OCI-LY7 (cell line): ENCODE measurements at regions not wholly inside any gene's neighbourhood (a gene's known extent, or its start where the extent isn't known, plus 50 kb on each side); places are given as distances from the start of the nearest gene placed in this dataset.

ENCODE experiments used
- EZH2phosphoT487 ChIP-seq: fragments of 200-600 bp; sonication (generic); IDR thresholded peaks from 2 replicates; pipeline ENCODE4 v1.6.1; 2018; ENCODE audit warnings: low read depth, borderline replicate concordance, mild to moderate bottlenecking, mixed run types, antibody characterized with exemption, low read length, moderate library complexity, mixed read lengths
- TF ChIP-seq, protein P1 (sequence below): fragments of 200-600 bp; sonication (generic); conservative IDR thresholded peaks from 2 replicates; pipeline ENCODE4 v1.5.1; 2014; ENCODE audit warnings: mild to moderate bottlenecking, antibody characterized with exemption, low read length, moderate library complexity, mixed read lengths

DNA sequence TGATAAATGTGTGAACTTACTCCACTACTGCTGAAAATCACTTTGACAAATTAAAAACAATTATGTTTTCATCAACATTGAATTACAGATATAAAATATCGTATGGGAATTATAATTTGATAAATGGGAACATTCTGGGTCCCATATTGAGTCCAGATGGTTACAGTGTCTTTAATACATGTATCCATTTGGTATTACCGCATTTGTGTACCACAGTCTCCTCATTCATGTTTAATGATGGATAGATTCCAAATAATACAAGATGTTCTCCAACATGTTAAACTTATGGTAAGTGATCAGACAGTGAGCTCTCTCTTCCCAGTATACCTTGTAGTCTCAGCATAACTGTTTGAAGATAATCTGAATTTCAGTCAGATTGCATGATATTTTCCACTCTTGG lies 1706.8 kb upstream of the PCDH7 start:
- TF ChIP-seq, protein P1, sequence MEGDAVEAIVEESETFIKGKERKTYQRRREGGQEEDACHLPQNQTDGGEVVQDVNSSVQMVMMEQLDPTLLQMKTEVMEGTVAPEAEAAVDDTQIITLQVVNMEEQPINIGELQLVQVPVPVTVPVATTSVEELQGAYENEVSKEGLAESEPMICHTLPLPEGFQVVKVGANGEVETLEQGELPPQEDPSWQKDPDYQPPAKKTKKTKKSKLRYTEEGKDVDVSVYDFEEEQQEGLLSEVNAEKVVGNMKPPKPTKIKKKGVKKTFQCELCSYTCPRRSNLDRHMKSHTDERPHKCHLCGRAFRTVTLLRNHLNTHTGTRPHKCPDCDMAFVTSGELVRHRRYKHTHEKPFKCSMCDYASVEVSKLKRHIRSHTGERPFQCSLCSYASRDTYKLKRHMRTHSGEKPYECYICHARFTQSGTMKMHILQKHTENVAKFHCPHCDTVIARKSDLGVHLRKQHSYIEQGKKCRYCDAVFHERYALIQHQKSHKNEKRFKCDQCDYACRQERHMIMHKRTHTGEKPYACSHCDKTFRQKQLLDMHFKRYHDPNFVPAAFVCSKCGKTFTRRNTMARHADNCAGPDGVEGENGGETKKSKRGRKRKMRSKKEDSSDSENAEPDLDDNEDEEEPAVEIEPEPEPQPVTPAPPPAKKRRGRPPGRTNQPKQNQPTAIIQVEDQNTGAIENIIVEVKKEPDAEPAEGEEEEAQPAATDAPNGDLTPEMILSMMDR: no peak
- TF ChIP-seq EZH2phosphoT487: no peak
